Upper lobe of left lung (tissue), 4 donors: ENCODE measurements at regions not wholly inside any gene's neighbourhood (a gene's known extent, or its start where the extent isn't known, plus 50 kb on each side); places are given as distances from the start of the nearest gene placed in this dataset.
"Not testable (repeated sequence)": the region's sequence is repeated elsewhere in the genome, so short reads cannot be mapped to it uniquely, and the experiment has no call there.

Experiments
- CTCF ChIP-seq, 6 experiments: fragments of 450-650 bp in 4 of 6; fragments of 200-600 bp in 2 of 6; sonication (generic) in 2 of 6; IDR thresholded peaks; one replicate each; pipeline ENCODE4 v1.5.1; 2016 to 2019; ENCODE audit warnings: antibody characterized with exemption in 6 of 6
- EP300 ChIP-seq, 4 donors: sonication (generic); formaldehyde crosslinking; IDR thresholded peaks; one replicate each; pipeline ENCODE4 v1.5.1; 2017; ENCODE audit warnings: antibody characterized with exemption in 4 of 4, control low read depth in 2 of 4

- not testable (repeated sequence) for TF ChIP-seq CTCF, EP300 (IDR thresholded peaks at IDR 0.05)
Measured at GRCh38 chr16:75969120-75969519, 242.8 kb upstream of the CPHXL start.
